SU-DHL-6 (cell line): ENCODE measurements at regions not wholly inside any gene's neighbourhood (a gene's known extent, or its start where the extent isn't known, plus 50 kb on each side); places are given as distances from the start of the nearest gene placed in this dataset.

Experiments used
- CTCF ChIP-seq: fragments of 200-600 bp; sonication (generic); IDR thresholded peaks from one replicate; pipeline ENCODE4 v1.5.1; 2017; ENCODE audit warnings: antibody characterized with exemption, mild to moderate bottlenecking, low read length, moderate library complexity; ENCODE audit not compliant: insufficient read depth, poor library complexity, severe bottlenecking
- EZH2phosphoT487 ChIP-seq: fragments of 200-600 bp; sonication (generic), shearing (Covaris generic); conservative IDR thresholded peaks from 2 replicates; pipeline ENCODE4 v1.6.1; 2018; ENCODE audit warnings: mild to moderate bottlenecking, antibody characterized with exemption, low read length, moderate library complexity, mixed read lengths

DNA sequence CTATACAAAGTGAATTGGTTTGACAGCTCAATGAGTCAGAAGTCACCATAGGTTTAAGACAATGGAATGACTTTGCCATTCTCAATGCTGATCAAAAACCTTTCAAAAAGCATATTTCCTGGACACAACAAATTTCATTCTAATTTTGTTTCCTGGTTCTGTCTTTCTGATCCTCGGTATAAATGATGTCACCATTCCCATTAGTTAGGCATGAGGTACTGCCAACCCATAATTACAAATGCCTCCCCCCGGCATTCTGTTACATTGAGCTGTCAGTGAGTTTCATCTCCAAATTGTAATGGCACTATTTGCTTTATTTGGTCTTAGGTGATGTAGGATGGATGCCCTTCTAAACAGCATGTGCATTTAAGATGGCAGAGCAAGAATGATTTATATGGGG is 81.7 kb upstream of the NFE2L3 start:
- no peak for TF ChIP-seq CTCF
- TF ChIP-seq EZH2phosphoT487 = no peak
